Suprapubic skin (tissue), 3 donors: ENCODE measurements at regions not wholly inside any gene's neighbourhood (a gene's known extent, or its start where the extent isn't known, plus 50 kb on each side); places are given as distances from the start of the nearest gene placed in this dataset.

Experiments
- CTCF ChIP-seq, 2 donors: fragments of 200-600 bp in 1 of 2; fragments of 450-650 bp in 1 of 2; sonication (generic) in 1 of 2; IDR thresholded peaks; one replicate each; pipeline ENCODE4 v1.5.1; 2016 to 2019; ENCODE audit warnings: antibody characterized with exemption in 2 of 2, mild to moderate bottlenecking in 1 of 2, moderate library complexity in 1 of 2
- POLR2AphosphoS5 ChIP-seq, 3 donors: sonication (generic); formaldehyde crosslinking; IDR thresholded peaks; one replicate each; pipeline ENCODE4 v1.6.1; 2017; ENCODE audit warnings: antibody characterized with exemption in 3 of 3

GRCh38 chr11:109750964-109751363 is 329.0 kb downstream of the C11orf87 start:
- TF ChIP-seq CTCF (IDR thresholded peaks at IDR 0.05): no peak
- no peak for TF ChIP-seq POLR2AphosphoS5 (IDR thresholded peaks at IDR 0.05)
